GM12873 (cell line): ENCODE measurements at regions not wholly inside any gene's neighbourhood (a gene's known extent, or its start where the extent isn't known, plus 50 kb on each side); places are given as distances from the start of the nearest gene placed in this dataset.

Source experiments
- CTCF ChIP-seq: IDR thresholded peaks from 2 replicates; pipeline ENCODE4 v1.5.1; 2012; ENCODE audit warnings: low read depth, mild to moderate bottlenecking, moderate library complexity, low read length, control low read depth; ENCODE audit not compliant: insufficient read depth; ENCODE audit errors: missing control alignments

- no peak for TF ChIP-seq CTCF
Measured at GRCh38 chr5:58115811-58116210, 344.1 kb downstream of the PLK2 start.

- no peak for TF ChIP-seq CTCF
Measured at GRCh38 chr5:58114324-58114723, 345.6 kb downstream of the PLK2 start.

- TF ChIP-seq CTCF, result no peak
Measured at GRCh38 chr5:58113172-58113571, 346.7 kb downstream of the PLK2 start.

GRCh38 chr5:58108511-58108910, 351.4 kb downstream of the PLK2 start:
- no peak for TF ChIP-seq CTCF

- TF ChIP-seq CTCF, result no peak
Measured at GRCh38 chr5:58107704-58108103, 352.2 kb downstream of the PLK2 start.

- TF ChIP-seq CTCF, result no peak
Measured at GRCh38 chr5:58106754-58107410, 353.0 kb downstream of the PLK2 start.

- no peak for TF ChIP-seq CTCF
Measured at GRCh38 chr5:58105836-58106235, 354.1 kb downstream of the PLK2 start.
